SK-N-SH (cell line): ENCODE measurements at regions not wholly inside any gene's neighbourhood (a gene's known extent, or its start where the extent isn't known, plus 50 kb on each side); places are given as distances from the start of the nearest gene placed in this dataset.

ENCODE experiments used
- CTCF ChIP-seq: fragments of 200-600 bp; sonication (generic); IDR thresholded peaks from 2 replicates; pipeline ENCODE4 v1.6.1; 2017; ENCODE audit warnings: antibody characterized with exemption, mild to moderate bottlenecking, moderate library complexity
- EP300 ChIP-seq, 2 experiments: IDR thresholded peaks; 2 replicates each; pipeline versions ENCODE4 v1.4.0 to v1.6.1; 2012; ENCODE audit warnings: borderline replicate concordance in 1 of 2, low read depth in 1 of 2, low read length in 1 of 2
- EZH2phosphoT487 ChIP-seq: fragments of 200-600 bp; sonication (generic); IDR thresholded peaks from 2 replicates; pipeline ENCODE4 v1.6.1; 2017; ENCODE audit warnings: low read depth, mixed run types, mild to moderate bottlenecking, antibody characterized with exemption, moderate library complexity, borderline replicate concordance
- FOXM1 ChIP-seq: IDR thresholded peaks from 2 replicates; pipeline ENCODE4 v1.4.0; 2012; ENCODE audit warnings: low read depth, mild to moderate bottlenecking
- NFIC ChIP-seq: IDR thresholded peaks from 2 replicates; pipeline ENCODE4 v1.4.0; 2012; ENCODE audit warnings: borderline replicate concordance
- POLR2AphosphoS5 ChIP-seq: IDR thresholded peaks from 2 replicates; pipeline ENCODE4 v1.6.1; 2012; ENCODE audit warnings: low read depth, low read length
- REST ChIP-seq: IDR thresholded peaks from 2 replicates; pipeline ENCODE4 v1.6.1; 2012; ENCODE audit warnings: mild to moderate bottlenecking, low read depth, low read length, moderate library complexity
- SMC3 ChIP-seq: IDR thresholded peaks from 2 replicates; pipeline ENCODE4 v1.6.1; 2012; ENCODE audit warnings: low read depth, low read length, improper control_type of control experiment
- TAF1 ChIP-seq: IDR thresholded peaks from 2 replicates; pipeline ENCODE4 v1.6.1; 2012; ENCODE audit warnings: low read depth, mild to moderate bottlenecking, low read length, moderate library complexity, borderline replicate concordance
- TEAD4 ChIP-seq: IDR thresholded peaks from 2 replicates; pipeline ENCODE4 v1.4.0; 2012; ENCODE audit warnings: mild to moderate bottlenecking, borderline replicate concordance; ENCODE audit not compliant: insufficient read depth
- USF1 ChIP-seq: IDR thresholded peaks from 2 replicates; pipeline ENCODE4 v1.4.0; 2012; ENCODE audit warnings: low read depth, borderline replicate concordance
- USF2 ChIP-seq: fragments of 150-350 bp; IDR thresholded peaks from 2 replicates; pipeline ENCODE4 v1.6.1; 2017; ENCODE audit warnings: antibody characterized with exemption, low read length, low read depth, borderline replicate concordance
- YY1 ChIP-seq: IDR thresholded peaks from 2 replicates; pipeline ENCODE4 v1.4.0; 2012; ENCODE audit warnings: low read depth, mild to moderate bottlenecking

- TF ChIP-seq FOXM1 (no peak), EP300 (IDR thresholded peaks at IDR 0.05; ENCODE audit: borderline replicate concordance in 1 of 2, low read depth in 1 of 2, low read length in 1 of 2) (no peak), POLR2AphosphoS5 (no peak), CTCF (no peak), USF2 (no peak), YY1 (no peak), SMC3 (no peak), TAF1 (no peak), REST (no peak), TEAD4 (no peak), USF1 (no peak), EZH2phosphoT487 (no peak), NFIC (no peak)
Observed at GRCh38 chr6:48614326-48614725, 503.3 kb upstream of the PTCHD4 start.
